HepG2 (cell line): ENCODE measurements at regions not wholly inside any gene's neighbourhood (a gene's known extent, or its start where the extent isn't known, plus 50 kb on each side); places are given as distances from the start of the nearest gene placed in this dataset.

Experiments
- ATAC-seq: fragments of 200-7000 bp; cut with Tn5 transposase; 3 replicates; pipeline ENCODE4 v1.9.1; 2020; ENCODE audit warnings: mild to moderate bottlenecking, moderate library complexity
- BruUV-seq: library from RNA; stranded (reverse); fragments of 400-500 nt; replicated peaks from 2 replicates; lab custom pipeline; 2021; lab: Mats Ljungman, UMichigan
- CTCF ChIA-PET: fragments of 300-600 bp; formaldehyde crosslinking; extraction: SDS; loops from one replicate; lab custom pipeline; 2021; ENCODE audit warnings: low total read pairs, inconsistent platforms, low intra/inter-chr PET ratio; lab: Yijun Ruan, JAX
- POLR2A ChIA-PET: fragments of 350-600 bp; sonication (Branson Sonifier 250); formaldehyde crosslinking; loops from one replicate; lab custom pipeline; 2020; ENCODE audit warnings: antibody characterized with exemption, inconsistent platforms; lab: Yijun Ruan, JAX
- DNase-seq: peaks from one replicate; pipeline ENCODE4 v3.0.0-alpha.2; 2015; ENCODE audit warnings: low spot score
- FAIRE-seq: peaks from 3 replicates; lab custom pipeline; 2011; peaks lifted over from hg19 to GRCh38; lab: Jason Lieb, UNC
- H2AFZ ChIP-seq: one replicate; pipeline ENCODE4 v1.6.1; 2011; ENCODE audit warnings: low read length, inconsistent platforms
- H3K27ac ChIP-seq: fragments of 300-600 bp; 3 replicates; pipeline ENCODE4 v1.8.0; 2011; ENCODE audit warnings: mixed run types, mild to moderate bottlenecking, mixed read lengths, low read length, inconsistent platforms; ENCODE audit not compliant: insufficient read depth; ENCODE audit errors: extremely low read length
- H3K27me3 ChIP-seq, 2 experiments: fragments of 200-600 bp in 1 of 2; 2 replicates in 1 of 2; 3 replicates in 1 of 2; pipeline versions ENCODE4 v1.6.0 to v1.8.0; 2011; ENCODE audit warnings: low read length in 2 of 2, mild to moderate bottlenecking in 2 of 2, moderate library complexity in 2 of 2, inconsistent platforms in 1 of 2; ENCODE audit not compliant: insufficient read depth in 2 of 2, control insufficient read depth in 1 of 2
- H3K36me3 ChIP-seq, 2 experiments: fragments of 200-600 bp in 1 of 2; replicated peaks in 1 of 2; 2 replicates in 1 of 2; 3 replicates in 1 of 2; pipeline versions ENCODE4 v1.5.1 to v1.8.0; 2011; ENCODE audit warnings: low read length in 2 of 2, inconsistent platforms in 1 of 2; ENCODE audit not compliant: insufficient read depth in 2 of 2, control insufficient read depth in 1 of 2
- H3K4me1 ChIP-seq: 2 replicates; pipeline ENCODE4 v1.5.1; 2012; ENCODE audit warnings: low read length, inconsistent platforms; ENCODE audit not compliant: insufficient read depth
- H3K4me2 ChIP-seq: 2 replicates; pipeline ENCODE4 v1.6.0; 2011; ENCODE audit warnings: low read depth, low read length, inconsistent platforms
- H3K4me3 ChIP-seq, 3 experiments: fragments of 200-600 bp in 1 of 3; sonication (generic), shearing (Covaris generic) in 1 of 3; replicated peaks in 1 of 3; 2 replicates each; pipeline ENCODE4 v1.5.1; 2011 to 2016; ENCODE audit warnings: low read length in 3 of 3, inconsistent platforms in 2 of 3, low read depth in 2 of 3, mild to moderate bottlenecking in 2 of 3, control low read depth in 1 of 3, mixed read lengths in 1 of 3; ENCODE audit not compliant: insufficient read depth in 1 of 3
- H3K79me2 ChIP-seq: one replicate; pipeline ENCODE4 v1.6.1; 2011; ENCODE audit warnings: low read length, inconsistent platforms; ENCODE audit not compliant: insufficient read depth
- H3K9ac ChIP-seq: 2 replicates; pipeline ENCODE4 v1.6.0; 2011; ENCODE audit warnings: mild to moderate bottlenecking, low read depth, low read length, inconsistent platforms; ENCODE audit not compliant: insufficient read depth
- H3K9me3 ChIP-seq: 2 replicates; pipeline ENCODE4 v1.5.1; 2012; ENCODE audit warnings: mild to moderate bottlenecking, low read length
- H4K20me1 ChIP-seq: 2 replicates; pipeline ENCODE4 v1.6.0; 2011; ENCODE audit warnings: inconsistent platforms, mild to moderate bottlenecking, low read length, moderate library complexity; ENCODE audit not compliant: insufficient read depth
- CREB1 ChIP-seq, 2 experiments: fragments of 450-650 bp in 1 of 2; IDR thresholded peaks; 2 replicates each; pipeline ENCODE4 v1.6.1; 2016 to 2017; ENCODE audit warnings: control low read depth in 1 of 2, mild to moderate bottlenecking in 1 of 2, missing compliant biosample characterization in 1 of 2, missing genetic modification characterization in 1 of 2
- JDP2 ChIP-seq: sonication (generic); formaldehyde crosslinking; IDR thresholded peaks from 2 replicates; pipeline ENCODE4 v1.8.1; 2022; ENCODE audit warnings: missing genetic modification reagents, borderline replicate concordance
- ZNF24 ChIP-seq: fragments of 450-650 bp; IDR thresholded peaks from 2 replicates; pipeline ENCODE4 v1.6.1; 2017; ENCODE audit warnings: antibody characterized with exemption, mild to moderate bottlenecking
- ZNF292 ChIP-seq: sonication (generic); formaldehyde crosslinking; IDR thresholded peaks from 2 replicates; pipeline ENCODE4 v1.8.1; 2022; ENCODE audit warnings: mild to moderate bottlenecking, low read depth, missing genetic modification reagents, borderline replicate concordance
- ZNF501 ChIP-seq: sonication (generic); formaldehyde crosslinking; IDR thresholded peaks from 2 replicates; pipeline ENCODE4 v1.5.1; 2020; ENCODE audit warnings: mild to moderate bottlenecking, moderate library complexity, missing genetic modification reagents
- ZNF879 ChIP-seq: sonication (generic); formaldehyde crosslinking; IDR thresholded peaks from 2 replicates; pipeline ENCODE4 v1.8.1; 2023; ENCODE audit warnings: missing genetic modification reagents
- ZSCAN21 ChIP-seq: sonication (generic); formaldehyde crosslinking; IDR thresholded peaks from 2 replicates; pipeline ENCODE4 v1.8.0; 2022; ENCODE audit warnings: mild to moderate bottlenecking, missing genetic modification reagents, moderate library complexity, borderline replicate concordance
- WGBS: methylation state at CpG from one replicate; pipeline ENCODE4 v1.1.6; 2017; ENCODE audit warnings: low lambda C conversion rate; 5-methylcytosine and 5-hydroxymethylcytosine counted together
- in situ Hi-C: cut with HindIII; loops from 2 replicates; pipeline ENCODE4 v1.10.0; 2017; ENCODE audit warnings: low pct_unique_long_range_greater_than_20kb; ENCODE audit not compliant: extremely low pct_ligation_motif_present
- intact Hi-C: fragments of 100-400 bp; cut with micrococcal nuclease; formaldehyde crosslinking; loops from one replicate; pipeline ENCODE4 v1.10.0; 2022; ENCODE audit not compliant: unreplicated experiment

DNA sequence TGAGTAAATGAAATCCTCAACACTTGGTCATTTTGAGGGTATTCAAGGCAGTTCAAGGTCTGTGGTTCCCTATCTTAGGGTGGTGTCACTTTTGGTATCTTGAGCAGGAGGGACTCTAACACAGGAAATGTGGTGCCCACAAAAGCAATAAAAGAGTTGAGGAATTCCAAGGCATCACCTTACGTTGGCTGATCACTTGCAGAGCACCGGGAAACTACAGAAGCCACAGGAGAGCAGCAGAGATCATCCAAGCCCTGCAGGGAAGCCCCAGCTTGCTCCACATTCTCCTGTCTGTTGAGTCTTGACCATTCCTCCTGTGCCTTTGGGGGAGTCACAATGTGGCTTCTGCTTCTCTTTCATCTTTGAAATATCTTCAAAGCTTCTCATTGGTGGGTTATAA lies 565.8 kb upstream of the ADARB2 start:
- Histone ChIP-seq H3K4me1 (no peaks in the 10 kb centered on the region), H3K36me3 (no peaks in the 10 kb centered on the region), H4K20me1 (no peaks in the 10 kb centered on the region), H2AFZ (no peak overlapping the region), H3K27ac (no peak overlapping the region), H3K9ac (no peak overlapping the region), H3K9me3 (no peaks in the 10 kb centered on the region), H3K4me2 (no peak overlapping the region), H3K79me2 (no peaks in the 10 kb centered on the region), H3K4me3 (no peak overlapping the region), H3K27me3 (no peaks in the 10 kb centered on the region)
- FAIRE-seq (no peak), DNase-seq (no peak), ATAC-seq (no peak)
- in situ Hi-C loops (no loop called here), intact Hi-C loops (no loop called here)
- CTCF ChIA-PET = no interaction called here
- 0% methylated on average over 2 of the region's 2 CpGs for WGBS
- POLR2A ChIA-PET = no interaction called here
- BruUV-seq = no TSS peak
- TF ChIP-seq ZNF24 = no peak
- TF ChIP-seq ZSCAN21 (CRISPR knock-in tag) = no peak
- no peak for TF ChIP-seq JDP2 (CRISPR knock-in tag)

DNA sequence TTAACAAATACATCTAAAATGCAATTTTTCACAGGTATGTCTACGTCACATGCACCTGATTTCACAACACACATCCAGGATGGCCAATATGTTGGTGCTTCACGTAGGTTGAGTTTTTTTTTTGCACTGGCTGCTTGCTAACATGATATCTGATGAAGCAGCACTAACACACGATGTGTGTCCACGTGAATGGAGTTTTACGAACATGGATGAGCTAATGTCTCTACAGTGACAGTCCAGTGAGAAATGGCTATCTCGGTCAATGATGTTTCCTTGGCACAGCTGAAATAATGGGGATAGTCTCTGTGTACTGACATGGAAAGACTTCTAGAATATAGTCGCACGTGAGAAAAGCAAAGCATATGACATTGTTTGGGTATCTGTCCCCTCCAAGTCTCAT lies 563.9 kb upstream of the ADARB2 start:
- Histone ChIP-seq H3K9ac (no peak overlapping the region), H2AFZ (no peak overlapping the region), H3K36me3 (no peaks in the 10 kb centered on the region), H3K27me3 (no peaks in the 10 kb centered on the region; a peak in 1 of 5 replicates), H3K4me2 (no peak overlapping the region), H3K79me2 (no peaks in the 10 kb centered on the region), H3K4me1 (no peaks in the 10 kb centered on the region)
- CTCF ChIA-PET = no interaction called here
- no peak for ATAC-seq
- intact Hi-C loops = no loop called here
- TF ChIP-seq ZNF879 (CRISPR knock-in tag) (no peak), ZNF292 (CRISPR knock-in tag) (no peak), CREB1 (IDR thresholded peaks at IDR 0.05) (peak; percentile 61; the same call in 1 of the 2 replicates), CREB1 (CRISPR knock-in tag; IDR thresholded peaks at IDR 0.05) (no peak), ZNF501 (CRISPR knock-in tag) (no peak)
- TF ChIP-seq, all 625 proteins: peak for 1
- H3K27ac ChIP-seq = no peak overlapping the region
- 21% methylated on average over 8 of the region's 8 CpGs for WGBS
- H3K9me3 ChIP-seq = no peaks in the 10 kb centered on the region
- POLR2A ChIA-PET = no interaction called here
- no peak for FAIRE-seq
- no peaks in the 10 kb centered on the region for H4K20me1 ChIP-seq
- no peak for DNase-seq
- in situ Hi-C loops = no loop called here
- no peak overlapping the region for H3K4me3 ChIP-seq
- BruUV-seq = no TSS peak
